ENCODE measurements at regions not wholly inside any gene's neighbourhood (a gene's known extent, or its start where the extent isn't known, plus 50 kb on each side); places are given as distances from the start of the nearest gene placed in this dataset.
"Not testable (repeated sequence)": the region's sequence is repeated elsewhere in the genome, so short reads cannot be mapped to it uniquely, and the experiment has no call there.

DNA sequence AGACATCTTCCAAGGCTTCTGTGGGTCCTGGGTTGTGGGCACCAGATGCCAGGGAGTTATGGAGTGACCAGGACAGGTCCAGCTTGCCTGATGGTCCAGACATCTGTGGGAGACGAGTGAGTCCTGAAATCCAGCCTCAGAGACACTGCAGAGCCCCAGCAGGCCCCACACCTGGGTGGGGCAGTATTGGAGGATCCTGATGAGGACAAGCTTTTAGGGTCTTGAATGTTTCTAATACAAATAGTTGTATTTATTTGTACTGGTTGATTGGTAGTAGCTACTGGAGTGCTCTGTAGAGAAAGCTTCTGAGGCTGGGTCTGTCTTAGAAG lies 67.5 kb upstream of the PRR23C start:
- DNase-seq (ENCODE audit: low read depth, low spot score), result no peak
- no peak overlapping the region for H3K4me3 ChIP-seq (ENCODE audit: low read length)

DNA sequence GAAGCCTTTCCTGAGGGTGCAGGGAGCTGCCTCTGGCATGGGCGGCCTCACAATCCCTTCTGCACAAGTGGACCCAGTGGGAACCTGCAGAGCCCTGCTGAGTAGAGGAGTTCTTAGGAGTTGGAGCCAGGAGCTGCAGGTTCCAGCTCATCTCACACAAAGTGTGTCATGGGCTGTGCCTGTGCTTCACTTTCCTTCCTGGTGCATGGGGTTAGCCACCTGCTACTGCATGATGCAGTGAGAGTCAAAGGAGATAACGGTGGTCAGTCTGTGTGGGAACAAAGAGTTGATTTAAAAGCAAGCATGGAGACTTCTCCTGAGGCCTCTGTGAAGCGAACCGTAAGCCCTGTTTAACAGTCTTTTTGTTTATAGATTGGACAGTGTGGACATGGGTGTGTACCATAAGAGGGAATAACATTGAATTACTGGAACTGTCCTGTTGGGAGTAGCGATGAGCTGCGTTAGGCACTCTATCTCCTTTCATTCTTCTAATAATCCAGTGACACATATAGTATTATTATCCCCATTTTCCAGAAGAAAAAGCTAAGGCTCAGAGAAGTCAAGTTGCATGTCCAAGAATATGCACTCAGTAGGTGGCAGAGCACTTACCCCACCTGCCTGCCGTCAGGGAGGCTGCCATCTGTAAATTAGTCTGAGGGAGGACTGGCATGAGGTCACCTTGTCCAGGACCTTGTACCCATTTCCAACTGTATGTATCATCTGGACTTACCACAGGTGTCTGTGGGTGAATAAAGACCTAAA lies 68.7 kb upstream of the PRR23C start:
- no peak for DNase-seq (ENCODE audit: low read depth, low spot score)
- H3K4me3 ChIP-seq (ENCODE audit: low read length), result no peak overlapping the region

DNA sequence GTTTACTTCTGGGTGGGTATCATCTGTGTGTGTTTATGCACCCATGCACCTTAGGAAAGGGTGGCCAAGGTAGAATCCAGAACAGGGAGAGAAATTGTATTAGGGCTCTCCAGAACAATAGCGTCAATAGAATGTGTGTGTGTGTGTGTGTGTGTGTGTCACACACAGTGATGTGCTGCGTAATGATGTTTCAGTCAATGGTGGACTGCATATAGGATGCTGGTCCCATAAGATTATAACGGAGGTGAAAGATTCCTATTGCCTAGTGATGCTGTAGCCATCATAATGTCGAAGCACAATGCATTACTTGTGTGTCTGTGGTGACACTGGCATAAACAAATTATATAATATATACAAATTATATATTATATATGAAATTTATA lies 69.3 kb upstream of the PRR23C start:
- no peak overlapping the region for H3K4me3 ChIP-seq (ENCODE audit: low read length)
- no peak for DNase-seq (ENCODE audit: low read depth, low spot score)

DNA sequence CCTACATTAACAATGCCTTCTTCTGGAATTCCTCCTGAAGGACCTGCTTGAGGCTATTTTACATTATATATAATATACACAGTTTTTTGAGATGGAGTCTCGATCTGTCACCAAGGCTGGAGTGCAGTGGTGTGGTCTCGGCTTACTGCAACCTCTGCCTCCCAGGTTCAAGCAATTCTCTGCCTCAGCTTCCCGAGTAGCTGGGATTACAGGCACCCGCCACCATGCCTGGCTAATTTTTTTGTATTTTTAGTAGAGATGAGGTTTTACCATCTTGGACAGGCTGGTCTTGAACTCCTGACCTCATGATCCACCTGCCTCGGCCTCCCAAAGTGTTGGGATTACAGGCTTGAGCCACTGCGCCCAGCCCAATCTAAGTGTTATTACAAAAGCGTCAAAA lies 71.9 kb upstream of the PRR23C start:
- H3K4me3 ChIP-seq (ENCODE audit: low read length); DNase-seq (ENCODE audit: low read depth, low spot score): not testable (repeated sequence)

DNA sequence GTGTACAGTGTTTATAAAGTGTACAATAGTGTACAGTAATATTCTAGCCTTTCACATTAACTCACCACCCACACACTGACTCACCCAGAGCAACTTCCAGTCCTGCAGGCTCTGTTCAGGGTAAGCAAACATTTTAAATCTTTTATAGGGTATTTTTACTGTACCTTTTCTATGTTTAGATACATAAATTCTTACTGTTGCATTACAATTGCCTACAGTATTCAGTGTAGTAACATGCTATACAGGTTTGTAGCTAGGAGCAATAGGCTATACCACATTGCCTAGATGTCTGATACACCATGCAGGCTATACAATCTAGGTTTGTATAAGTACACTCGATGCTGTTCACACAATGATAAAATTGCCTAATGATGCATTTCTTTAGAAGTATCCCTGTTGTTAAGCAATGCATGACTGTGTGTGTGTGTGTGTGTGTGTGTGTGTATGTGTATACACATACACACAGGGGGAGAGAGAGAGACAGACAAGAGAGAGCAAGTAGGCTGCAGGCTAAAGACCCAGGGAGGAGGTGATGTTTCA lies 72.5 kb upstream of the PRR23C start:
- no peak for DNase-seq (ENCODE audit: low read depth, low spot score)
- no peak overlapping the region for H3K4me3 ChIP-seq (ENCODE audit: low read length)

DNA sequence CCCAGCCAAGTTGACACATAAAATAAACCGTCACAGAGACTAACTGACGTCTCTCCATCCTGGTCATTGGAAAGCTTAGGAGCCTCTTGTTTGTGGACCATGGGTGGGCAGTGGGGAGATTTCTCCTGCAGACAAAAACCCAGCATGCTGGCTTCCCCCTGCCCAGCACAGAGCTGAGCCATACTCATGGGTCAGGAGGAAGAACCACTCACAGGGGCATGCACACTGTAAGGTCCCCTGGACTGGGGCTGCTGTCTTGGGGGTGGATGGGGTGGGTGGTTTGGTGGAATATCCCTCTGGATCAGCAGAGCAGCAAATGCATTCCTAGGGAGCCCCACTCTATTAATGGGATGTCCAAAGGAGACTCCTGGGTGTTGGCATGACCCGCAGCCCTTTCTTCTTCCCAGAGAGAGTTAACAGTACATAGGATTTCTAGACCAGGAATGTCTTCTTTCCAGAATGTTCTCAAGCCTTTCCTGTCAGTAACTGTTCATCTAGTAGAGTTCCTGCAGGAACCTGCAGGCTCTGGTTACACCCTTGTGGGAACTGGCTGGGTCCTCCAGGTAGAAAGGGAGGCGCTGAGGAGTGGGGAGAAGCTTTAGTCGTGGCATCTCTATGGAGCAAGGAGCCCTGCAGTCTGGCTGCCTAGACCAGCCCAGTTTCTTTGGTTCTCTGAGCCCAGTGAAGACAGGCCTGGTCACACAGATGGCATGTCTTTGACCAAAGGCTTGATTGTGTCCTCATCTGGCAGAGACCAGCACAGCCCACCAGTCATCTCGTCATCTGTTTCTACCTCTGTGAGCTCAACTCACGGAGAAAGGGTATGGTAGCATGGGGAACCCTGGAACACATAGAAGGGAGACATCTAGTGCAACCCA lies 73.4 kb upstream of the PRR23C start:
- no peak overlapping the region for H3K4me3 ChIP-seq (ENCODE audit: low read length)
- no peak for DNase-seq (ENCODE audit: low read depth, low spot score)

DNA sequence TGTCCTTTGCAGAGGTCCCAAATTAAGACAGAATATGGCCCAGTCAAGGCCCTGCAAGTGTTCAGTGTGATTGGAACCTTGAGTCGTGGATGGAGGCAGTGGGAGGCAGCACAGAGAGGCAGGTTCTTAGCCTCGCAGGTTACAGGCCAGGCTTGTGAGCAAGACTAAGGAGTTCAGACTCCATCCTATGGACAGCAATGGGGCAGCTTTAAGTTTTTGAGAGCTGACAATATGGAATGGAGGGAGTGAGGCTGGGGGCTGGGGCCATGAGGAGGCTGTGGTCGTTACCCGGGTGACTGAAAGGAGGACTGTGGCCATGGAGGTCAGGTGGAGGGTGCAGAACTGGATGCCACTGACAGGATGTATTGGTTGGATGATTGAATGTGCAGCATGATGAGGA lies 74.1 kb upstream of the PRR23C start:
- DNase-seq (ENCODE audit: low read depth, low spot score), result no peak
- no peak overlapping the region for H3K4me3 ChIP-seq (ENCODE audit: low read length)

DNA sequence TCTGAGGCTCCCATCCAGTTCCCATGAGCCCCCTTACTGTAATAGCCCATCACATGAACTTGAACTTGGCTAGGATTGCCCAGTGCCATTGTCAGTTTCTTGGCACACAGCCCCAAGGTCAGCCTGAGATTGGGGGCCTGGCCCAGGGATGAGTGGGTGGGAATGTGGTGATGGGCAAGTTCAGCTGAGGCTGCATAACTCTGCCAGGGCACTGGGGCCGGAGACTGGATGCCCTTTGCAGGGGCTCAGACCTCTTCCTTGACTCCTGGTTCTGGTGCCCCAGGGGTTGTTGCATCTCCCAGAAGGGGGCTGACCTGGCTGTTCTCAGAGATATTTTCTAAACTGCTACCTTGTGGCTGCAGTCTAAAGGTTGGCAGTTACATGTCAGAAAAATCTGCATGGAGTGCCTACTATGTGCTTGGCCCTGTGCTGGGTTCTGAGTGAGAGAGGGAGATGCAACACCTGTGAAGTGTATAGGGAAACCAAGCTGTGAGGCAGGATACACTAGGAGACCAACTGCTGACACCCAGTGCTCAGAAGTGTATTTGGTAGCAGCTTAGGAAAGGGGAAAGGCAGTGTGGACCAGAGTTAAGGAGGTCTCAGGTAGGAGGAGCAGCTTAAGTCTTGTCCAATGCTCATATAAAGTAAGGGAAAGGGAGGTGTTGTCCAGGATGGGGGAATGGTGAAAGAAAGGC lies 74.8 kb upstream of the PRR23C start:
- no peak overlapping the region for H3K4me3 ChIP-seq (ENCODE audit: low read length)
- no peak for DNase-seq (ENCODE audit: low read depth, low spot score)

DNA sequence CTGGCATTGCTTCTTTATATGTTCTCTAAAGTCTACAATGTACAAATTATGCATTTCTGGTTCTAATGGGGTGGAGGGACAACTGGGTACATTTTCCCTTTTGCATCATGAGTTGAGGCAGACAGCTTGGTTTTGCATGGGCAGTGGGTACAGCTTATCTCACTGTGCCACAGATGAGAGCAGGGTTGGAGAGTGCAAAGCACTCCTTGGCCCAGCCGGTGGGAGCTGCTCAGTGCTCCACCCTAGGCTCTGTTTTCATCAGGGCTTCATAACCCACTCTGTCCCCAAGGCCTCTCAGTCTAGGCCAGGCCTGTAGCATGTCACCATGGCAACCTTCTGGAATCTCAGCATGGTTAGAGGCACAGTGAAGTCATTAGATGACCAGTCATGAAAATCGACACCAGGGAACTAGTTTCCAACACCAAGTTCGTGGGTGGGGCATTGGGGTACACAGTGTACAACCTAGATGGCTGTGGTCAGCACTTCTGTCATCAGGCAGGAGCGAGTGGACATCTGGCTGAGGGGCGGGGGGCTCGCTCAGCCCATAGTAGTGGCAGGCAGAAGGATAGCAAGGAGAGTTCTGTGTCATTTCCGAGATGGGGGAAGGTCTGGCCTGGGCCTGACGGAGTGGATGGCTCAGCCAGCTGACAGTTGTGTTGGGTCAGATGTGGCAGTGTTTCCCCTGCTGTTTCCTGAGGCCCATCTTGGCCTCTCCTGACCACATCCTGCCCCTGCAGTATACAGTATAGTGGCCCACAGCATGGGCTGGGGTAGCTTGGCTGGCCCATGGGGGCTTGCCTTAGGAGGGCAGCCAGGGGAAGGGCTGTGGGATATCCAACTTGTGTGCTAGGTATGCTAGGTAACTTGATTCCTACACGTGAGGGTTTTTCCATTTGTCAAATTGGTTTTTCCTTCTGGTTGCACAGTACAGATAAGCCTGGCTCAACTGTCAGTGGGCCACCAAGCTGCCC lies 75.7 kb upstream of the PRR23C start:
- H3K4me3 ChIP-seq (ENCODE audit: low read length), result no peak overlapping the region
- no peak for DNase-seq (ENCODE audit: low read depth, low spot score)

DNA sequence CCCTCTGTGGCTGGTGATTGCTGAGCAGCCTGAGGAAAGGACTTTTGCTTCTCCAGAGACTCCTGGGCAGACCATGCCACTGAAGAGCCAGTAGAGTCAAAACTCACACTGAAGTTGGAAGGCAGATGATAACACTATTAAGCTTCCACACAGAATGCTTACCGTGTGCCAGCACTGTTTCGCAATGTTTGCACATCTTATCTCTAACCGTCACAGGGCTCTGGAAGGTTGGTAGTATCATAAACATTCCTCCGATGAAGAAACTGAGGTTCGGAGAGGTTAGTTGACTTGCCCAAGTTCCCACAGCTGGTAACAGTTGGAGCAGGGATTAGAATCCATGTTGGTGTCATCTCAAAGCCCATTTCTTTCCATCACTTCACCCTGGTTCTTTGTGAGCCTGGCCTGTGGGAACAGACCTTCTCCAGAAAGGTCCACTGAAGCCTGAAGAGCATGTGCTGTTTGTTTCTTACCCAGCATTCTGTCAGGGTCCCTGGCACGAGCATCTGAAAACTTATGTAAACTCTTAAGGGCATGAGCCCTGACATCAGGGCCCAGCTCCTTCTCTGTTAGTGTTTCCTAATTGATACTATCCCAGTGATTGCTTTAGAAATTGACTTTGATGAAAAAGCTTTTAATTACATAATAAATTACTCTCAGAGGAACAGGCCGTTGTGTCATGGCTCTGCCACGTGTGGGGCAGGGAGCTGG lies 77.0 kb upstream of the PRR23C start:
- H3K4me3 ChIP-seq (ENCODE audit: low read length), result no peak overlapping the region
- DNase-seq (ENCODE audit: low read depth, low spot score), result no peak

DNA sequence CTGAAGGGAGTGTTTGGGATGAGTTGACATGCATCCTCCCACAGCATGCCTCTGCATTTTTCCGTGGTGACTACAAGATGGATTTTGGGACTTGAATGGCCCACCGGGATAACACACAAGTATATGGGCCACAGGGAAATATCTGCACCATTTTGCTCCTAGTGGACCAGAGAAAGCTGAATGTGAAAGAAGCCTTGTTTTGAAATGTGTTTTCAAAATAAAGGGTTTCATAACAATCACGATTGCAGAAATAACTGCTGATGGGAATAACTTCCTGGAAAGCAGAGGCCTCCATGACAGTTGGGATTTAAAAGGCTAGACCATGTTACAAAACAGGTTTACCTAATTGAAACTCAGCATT lies 77.5 kb upstream of the PRR23C start:
- no peak for DNase-seq (ENCODE audit: low read depth, low spot score)
- no peak overlapping the region for H3K4me3 ChIP-seq (ENCODE audit: low read length)

DNA sequence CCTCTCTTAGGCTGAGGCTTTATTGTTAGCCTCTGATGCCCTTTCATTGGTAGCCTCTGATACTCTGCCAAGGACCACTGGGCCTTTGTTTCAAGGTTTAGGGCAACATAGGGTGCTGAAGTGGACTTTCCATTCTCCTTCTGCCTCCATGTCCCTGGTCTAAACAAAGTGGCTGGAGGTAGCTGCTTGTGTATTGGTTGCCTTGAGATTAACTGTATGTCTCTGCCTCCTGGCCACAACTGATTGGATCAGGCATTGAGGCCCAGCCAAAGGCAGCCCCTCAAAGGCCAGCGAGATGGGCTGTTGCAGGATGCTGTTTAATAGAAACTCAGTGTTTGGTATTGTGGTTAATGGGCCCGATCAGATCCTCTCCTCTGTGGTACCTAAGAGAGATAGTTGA lies 77.9 kb upstream of the PRR23C start:
- H3K4me3 ChIP-seq (ENCODE audit: low read length), result no peak overlapping the region

DNA sequence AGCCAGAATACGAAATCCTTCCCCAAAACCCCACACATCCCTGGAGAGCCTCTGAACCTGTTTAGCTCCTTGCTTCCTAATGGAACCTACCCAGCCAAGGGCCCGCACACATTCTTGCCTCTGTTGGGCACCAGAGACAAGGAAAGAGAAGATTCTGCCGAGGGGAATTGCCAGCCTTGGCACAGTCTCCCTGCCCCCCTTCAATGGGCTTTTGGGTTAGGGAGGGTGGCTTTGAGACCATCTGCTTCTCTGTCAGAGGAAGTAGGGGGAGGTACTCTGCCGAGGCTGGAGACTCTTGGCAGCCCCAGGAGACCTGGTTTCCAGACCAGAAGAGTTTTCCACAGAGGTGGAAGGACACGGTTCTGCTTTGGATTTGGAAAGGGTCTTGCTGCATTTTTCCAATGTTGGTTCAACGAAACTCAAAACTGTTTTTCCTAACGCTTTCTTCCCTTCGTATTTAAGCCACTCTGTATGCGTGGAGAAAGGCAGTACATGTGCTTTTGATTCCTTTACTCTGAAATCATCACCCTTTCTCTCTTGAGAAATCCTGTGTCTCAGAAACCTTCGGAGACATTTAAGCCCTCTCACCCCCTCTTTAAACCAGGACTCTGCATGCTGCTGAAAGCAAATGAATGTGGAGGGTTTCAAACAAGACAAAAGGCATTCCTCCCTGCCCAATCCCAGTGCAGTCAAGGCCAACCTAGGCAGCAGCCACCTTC lies 78.8 kb upstream of the PRR23C start:
- DNase-seq (ENCODE audit: low read depth, low spot score), result no peak
- H3K4me3 ChIP-seq (ENCODE audit: low read length), result no peak overlapping the region

More for the DNA sequence above, 77.9 kb upstream of the PRR23C start:
- DNase-seq (ENCODE audit: low read depth, low spot score), result no peak

DNA sequence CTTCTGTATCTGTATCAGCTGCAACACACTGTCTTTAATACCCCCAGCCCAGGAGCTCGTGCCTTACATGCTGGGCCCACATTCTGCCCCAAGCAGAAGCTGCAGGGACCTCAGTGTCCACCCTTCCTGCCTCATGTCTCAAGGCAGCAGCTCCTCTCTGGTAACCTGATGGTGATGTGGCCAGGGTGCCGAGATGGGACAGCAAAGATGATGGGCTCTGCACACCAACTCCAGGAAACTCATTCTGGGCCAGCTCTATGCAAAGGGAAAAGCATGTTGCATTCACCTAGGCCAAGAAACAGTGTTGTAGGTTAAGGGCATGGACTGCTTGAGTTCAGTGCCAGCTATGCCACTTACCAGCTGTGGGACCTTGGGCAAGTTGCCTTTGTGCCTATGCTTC lies 79.5 kb upstream of the PRR23C start:
- no peak for DNase-seq (ENCODE audit: low read depth, low spot score)
- H3K4me3 ChIP-seq (ENCODE audit: low read length), result no peak overlapping the region

DNA sequence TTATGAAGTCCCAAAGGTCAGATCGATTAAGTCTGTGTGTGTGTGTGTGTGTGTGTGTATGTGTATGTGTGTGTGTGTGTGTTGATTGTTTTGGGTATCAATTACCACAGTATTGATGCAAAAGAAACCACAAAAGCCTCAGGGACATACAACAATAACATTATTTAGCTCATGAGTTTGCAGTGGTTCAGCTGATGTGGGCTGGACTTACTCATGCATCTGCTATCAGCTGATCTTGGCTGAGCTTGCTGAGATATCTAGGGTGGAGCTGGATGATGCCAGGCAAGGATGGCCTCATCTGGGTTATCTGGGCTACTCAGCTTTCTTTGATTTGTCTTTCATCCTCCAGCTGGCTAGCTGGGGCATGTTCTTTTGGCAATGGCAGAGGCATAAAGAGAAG lies 82.4 kb upstream of the PRR23C start:
- DNase-seq (ENCODE audit: low read depth, low spot score), result no peak
- H3K4me3 ChIP-seq (ENCODE audit: low read length), result no peak overlapping the region

DNA sequence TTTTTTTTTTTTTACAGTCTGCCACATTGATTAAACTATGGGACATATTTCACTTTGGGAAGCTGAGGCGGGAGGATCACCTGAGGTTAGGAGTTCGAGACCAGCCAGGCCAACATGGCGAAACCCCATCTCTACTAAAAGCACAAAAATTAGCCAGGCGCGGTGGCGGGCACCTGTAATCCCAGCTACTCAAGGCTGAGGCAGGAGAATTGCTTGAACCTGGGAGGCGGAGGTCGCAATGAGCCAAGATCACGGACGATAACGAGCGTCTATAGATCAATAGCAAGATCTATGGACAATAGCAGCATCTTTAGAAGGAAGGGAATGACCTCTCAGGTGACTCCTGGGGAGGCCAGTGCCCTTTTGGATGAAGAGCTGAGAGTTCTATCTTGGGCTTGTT lies 82.9 kb upstream of the PRR23C start:
- DNase-seq (ENCODE audit: low read depth, low spot score); H3K4me3 ChIP-seq (ENCODE audit: low read length): not testable (repeated sequence)

DNA sequence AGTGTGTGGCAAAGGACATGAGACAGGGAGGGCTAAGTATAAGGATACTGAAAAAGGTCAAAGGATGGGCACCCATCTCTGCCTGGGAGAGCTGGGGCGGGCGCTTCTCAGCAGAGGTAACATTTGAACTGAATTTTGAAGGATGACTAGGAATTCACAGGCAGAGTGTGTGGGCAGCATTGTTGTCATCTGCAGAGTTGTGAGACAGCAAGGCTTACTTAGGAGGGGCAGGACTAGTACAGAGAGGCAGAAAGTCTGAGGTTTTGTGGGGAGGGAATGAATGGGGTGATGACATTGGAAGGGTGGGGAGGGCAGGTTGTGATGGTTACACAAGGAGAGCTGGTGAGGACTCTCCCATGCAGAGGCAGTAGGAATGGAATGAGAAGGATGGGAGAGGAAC lies 84.1 kb upstream of the PRR23C start:
- no peak for DNase-seq (ENCODE audit: low read depth, low spot score)

DNA sequence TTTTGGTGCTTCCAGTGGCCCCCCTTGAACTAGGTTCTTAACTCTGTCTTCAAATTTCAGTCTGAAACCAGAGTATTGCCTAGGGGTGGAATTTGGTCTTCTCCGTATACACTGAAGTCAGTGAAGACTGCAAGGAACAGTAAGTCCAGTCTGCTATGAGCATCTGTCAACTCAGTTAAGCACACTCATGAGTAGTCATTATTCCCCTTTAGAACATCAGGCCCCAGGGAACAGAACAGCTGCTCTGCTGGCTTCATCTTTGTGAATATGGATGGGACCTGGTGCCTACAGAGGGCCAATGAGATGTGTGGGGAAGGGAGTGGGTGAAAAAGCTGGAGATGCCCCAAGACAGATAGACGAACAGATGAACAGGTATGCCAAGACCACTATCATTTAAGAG lies 85.2 kb upstream of the PRR23C start:
- no peak overlapping the region for H3K4me3 ChIP-seq (ENCODE audit: low read length)
- no peak for DNase-seq (ENCODE audit: low read depth, low spot score)

More for the DNA sequence above, 84.1 kb upstream of the PRR23C start:
- no peak overlapping the region for H3K4me3 ChIP-seq (ENCODE audit: low read length)
